OCI-M1 (cell line): ENCODE measurements at regions not wholly inside any gene's neighbourhood (a gene's known extent, or its start where the extent isn't known, plus 50 kb on each side); places are given as distances from the start of the nearest gene placed in this dataset.
"Not testable (repeated sequence)": the region's sequence is repeated elsewhere in the genome, so short reads cannot be mapped to it uniquely, and the experiment has no call there.

Experiments
- DNase-seq: peaks from one replicate; lab custom pipeline; 2025; lab: John Stamatoyannopoulos, UW

DNA sequence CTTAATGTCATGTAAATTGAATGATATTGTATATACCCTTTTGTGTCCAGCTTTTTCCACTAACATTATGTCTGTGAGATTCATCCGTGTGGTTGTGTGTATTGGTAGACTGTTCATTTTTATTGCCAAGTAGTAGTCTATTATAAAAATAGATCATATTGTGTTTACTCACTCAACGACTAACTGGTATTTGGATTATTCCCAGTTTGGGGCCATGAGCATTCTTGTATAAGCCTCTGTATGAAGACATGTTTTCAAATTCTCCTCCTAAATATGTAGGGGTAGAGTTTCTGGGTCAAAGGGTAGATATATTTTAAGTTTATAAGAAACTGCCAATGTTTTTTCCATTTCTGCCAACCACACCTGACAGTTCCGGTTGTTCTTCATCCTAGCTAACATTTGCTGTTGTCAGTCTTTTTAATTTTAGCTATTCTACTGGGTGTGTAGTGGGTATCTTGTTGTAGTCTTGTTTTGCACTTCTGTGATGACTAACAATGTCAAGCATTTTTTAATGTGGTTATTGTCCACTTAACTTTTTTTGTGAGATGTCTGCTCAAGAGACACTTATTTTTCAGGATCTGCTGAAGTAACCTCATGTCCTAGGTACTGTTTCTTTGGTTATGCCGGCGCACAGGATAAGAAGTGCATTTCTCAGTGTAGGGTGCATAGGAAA is 93.2 kb downstream of the DACT1 start:
- DNase-seq: no peak

DNA sequence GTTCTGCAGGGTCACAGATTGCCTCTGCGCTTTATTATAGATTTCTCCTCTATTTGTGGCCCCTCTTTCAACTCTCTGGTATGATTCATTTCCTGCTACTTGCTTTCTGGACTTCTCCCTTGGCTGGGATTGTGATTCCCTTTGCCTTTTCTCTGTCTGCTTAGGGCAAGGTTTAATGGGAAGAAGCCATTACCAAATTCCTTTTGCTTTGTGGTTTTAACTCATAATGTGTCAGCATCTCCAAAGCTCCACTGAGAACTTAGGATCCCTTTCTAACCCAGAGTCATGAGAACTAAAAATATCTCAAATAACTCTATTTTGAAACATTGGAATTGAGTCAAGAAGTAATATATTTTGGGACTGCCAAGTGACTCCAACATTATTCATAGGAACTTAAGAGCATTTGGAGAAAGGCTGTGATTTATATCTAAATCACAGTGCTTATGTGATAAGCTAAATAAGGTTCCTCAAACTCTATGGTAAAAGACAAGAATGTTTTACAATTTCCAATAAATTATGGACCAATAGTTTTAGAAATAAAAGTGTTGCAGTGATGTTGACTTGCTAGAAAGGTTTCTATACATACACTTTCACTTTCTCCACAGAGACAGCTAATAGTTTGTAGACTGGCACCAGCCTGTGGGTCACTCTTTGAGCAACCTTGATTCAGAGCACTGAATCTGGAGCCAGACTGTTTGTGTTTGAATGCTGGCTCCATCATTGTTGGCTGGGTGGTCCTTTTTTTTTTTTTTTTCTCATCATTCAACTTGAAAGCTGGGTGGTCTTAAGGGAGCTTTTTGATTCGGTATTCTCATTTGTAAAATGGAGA is 93.9 kb downstream of the DACT1 start:
- DNase-seq: no peak

DNA sequence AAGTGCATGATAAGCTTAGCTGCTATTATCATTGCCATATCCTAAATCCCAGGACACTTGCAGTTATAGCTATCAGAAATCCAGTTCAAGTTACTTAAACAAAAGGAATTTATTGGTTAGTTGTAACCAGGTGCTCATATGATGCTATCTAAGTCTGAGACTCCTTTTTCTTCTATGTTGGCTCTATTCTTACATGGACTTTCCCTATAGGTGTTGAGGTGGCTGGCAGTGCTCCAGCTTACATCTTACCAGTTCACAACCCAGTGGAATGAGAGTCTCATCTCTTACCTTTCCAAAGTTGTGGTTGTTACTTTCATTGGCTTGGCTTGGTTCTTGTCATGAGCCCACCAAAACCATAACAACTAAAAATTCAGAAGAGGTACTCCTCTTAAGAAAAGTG is 94.6 kb downstream of the DACT1 start:
- no peak for DNase-seq

DNA sequence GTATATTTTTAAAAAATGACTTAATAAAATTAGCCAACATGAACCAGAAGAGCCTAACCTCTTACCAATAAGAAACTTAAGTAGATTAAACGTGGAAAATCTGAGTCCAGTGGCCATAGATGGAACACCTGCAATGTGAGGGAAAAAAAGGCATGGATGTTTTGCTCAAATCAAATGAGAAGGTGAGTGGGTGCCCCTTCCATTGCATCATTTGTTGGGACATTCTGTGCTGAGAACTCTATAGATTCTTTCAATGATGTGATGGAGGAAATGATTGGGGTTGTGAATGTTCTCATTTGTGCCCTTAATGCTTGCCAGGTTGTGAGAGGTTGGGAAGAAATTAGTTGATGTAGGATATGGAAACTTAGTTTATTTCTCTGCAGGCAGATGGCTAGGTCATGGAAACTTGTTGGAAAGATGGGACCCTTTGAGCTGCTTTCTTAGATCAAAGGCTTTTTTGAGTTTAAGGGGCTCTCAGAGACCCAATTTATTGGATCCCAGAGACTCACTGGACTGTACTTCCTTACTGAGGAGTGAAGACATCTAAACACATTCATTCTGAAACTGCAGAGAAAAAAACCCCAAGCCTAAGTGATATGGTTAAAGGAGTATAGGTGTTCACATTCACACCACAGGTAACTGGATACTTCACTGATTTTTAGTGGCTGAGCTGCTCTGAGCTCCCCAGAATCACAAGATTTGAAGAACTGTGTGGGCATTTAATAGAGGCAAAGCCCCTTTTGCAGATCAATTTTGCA is 95.9 kb downstream of the DACT1 start:
- no peak for DNase-seq

DNA sequence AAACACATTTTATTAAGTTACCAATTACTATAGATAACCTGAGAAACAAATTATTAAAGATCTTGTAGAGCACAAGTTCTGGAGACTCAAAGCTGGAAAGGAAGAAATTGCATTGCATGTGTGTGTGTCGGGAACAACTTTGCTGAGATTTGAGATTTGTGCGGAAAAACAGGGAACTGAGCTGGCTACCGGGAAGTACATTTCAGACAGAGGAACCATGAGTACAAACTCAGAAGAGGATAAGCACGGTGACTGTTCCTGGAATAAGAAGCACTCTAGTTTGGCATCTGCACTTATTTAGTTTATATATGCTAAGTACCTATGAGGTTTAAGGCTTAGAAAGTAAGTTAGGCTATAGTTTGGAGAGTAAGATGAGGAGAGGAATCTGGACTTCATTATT is 97.8 kb downstream of the DACT1 start:
- no peak for DNase-seq

DNA sequence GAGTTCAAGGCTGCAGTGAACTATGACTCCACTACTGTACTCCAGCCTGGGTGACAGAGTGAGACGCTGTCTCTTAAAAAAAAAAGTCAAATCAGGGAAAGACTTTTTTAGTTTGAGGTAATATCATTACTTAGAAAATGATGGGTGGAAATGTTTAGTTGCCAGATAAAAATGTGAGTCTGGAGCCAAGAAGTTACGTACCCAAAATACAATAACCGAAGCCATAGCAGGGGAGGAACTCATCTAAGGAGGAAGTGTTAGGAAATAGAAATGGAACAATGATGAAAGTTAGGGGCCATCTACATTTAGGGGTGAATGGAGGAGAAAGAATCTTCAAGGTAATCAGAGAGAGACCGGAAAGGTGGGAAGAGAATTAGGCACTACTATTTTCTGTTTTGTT is 98.8 kb downstream of the DACT1 start:
- no peak for DNase-seq

DNA sequence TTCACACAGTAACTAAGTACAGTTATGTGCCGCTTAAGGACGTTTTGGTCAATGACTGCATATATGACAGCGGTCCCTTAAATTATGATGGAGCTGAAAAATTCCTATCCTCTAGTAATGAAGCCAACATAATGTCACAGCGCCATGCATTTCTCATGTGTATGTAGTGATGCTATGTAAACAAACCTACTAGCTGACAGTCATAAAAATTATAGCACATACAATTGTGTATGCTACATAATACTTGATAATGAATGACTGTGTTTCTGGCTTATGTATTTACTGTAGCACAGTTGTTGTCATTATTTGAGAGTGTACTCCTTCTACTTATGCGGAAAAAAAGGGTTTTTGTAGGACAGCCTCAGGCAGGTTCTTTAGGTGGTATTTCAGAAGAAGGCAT is 99.7 kb downstream of the DACT1 start:
- DNase-seq: no peak

DNA sequence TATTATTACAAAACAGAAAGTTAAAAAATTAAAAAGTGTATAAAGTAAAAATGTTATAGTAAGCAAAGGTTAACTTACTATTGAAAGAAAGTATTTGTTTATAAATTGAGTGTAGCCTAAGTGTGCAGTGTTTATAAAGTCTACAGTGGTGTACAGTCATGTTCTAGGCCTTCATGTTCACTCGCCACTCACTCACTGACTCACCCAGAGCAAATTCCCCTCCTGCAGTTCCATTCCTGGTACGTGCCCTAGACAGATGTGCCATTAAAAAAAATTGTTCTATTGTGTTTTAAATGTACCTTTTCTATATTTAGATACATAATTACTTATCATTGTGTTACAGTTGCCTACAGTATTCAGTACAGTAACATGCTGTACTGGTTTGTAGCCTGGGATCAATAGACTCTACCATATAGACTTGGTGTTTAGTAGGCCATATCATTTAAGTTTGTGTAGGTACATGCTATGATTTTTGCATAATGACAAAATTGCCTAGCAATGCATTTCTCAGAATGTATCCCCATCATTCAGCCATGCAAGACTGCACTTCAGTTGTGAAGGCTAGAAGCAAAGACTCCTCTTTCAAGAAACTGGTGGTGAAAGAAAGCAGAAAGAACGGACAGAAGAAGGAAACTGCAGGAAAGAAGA is 100.6 kb downstream of the DACT1 start:
- DNase-seq: no peak

DNA sequence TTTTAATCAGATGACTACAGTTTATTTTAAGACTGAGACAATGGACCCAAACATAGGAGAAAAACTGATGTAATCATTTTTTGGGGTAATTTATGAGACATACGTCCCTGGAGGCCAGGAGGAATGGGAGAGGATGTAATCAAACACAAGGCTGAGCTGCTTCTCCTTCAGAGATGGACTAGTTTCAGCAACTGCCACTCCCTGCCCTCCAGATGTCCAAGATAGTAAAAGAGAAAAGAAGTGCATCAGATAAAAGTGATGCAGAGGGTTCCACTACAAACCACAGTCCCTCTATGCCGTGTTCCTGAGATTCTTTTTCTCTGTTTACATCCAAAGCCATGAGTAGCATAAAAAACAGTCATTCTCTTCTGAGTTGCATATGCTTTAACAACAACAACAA is 101.1 kb downstream of the DACT1 start:
- DNase-seq: no peak

DNA sequence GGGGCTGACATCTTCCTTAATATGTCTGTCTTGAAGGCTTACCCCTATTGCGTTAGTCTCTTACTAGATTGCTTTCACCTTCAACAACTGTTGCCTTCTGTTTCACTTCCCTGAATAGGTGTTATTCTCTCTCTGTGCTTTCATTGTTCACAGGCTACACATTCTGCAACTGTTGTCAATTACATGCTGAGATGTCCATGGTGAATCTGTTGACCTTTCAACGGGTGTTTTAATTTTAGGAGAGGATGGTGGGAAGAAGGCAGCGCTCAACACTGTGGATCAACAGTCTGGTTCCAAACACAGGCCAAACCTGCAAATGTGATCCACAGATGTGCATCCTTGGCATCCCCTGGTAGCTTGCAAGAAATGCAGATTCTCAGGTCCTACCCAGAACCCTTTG is 101.9 kb downstream of the DACT1 start:
- no peak for DNase-seq

DNA sequence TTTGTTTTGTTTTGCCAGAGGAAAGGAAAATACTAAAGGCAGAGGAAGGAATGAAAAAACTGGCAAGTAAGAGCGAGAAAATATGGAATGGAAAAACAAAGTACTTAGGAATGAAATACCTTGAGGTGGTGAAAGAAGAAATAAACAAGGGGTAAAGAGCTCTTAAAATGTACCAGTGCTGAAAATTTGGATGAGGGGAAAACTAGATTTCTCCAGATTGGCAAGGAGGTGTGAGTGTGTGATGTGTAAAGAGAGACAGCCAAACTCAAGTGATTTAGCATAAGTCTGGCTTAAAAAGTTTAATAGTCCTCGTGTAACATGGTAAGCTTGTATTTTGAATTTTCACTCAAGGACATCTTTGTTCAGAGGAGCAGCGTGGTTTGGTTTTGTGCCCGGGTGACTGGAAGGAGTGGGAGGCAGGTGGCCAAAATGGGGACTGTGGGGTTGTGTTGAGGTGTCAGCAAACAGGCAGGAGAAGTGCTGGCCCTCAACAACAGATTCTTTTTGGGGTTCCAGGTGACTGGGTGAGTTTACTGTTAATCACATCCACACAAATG is 102.7 kb downstream of the DACT1 start:
- DNase-seq: no peak

DNA sequence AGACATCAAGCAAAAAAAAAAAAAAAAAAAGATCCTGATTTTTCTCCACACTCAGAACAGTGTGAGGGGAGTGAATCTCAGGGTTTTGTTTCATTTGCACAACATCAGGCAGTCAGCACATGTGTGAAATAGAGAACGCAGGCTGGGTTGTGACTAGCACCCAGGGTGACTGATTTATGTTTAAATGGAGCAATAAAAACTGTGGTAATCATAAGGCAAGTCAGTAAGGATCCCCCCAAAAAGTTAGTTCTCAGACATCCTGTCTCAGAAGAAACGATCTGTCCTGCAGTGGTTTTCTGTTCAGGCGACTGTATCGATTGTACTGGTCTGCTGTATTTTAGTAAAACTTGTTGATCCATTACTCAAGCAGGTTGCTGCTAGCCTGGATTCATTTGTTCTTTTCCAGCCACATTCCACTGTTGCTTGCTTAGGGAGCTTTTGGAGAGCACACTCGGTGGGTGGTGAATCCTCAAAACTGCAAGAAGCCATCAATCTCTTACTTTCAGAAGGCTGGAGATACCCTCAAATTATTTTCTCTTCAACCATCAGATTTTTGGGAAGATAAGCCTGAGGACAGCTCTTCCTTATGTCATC is 107.1 kb downstream of the DACT1 start:
- no peak for DNase-seq

DNA sequence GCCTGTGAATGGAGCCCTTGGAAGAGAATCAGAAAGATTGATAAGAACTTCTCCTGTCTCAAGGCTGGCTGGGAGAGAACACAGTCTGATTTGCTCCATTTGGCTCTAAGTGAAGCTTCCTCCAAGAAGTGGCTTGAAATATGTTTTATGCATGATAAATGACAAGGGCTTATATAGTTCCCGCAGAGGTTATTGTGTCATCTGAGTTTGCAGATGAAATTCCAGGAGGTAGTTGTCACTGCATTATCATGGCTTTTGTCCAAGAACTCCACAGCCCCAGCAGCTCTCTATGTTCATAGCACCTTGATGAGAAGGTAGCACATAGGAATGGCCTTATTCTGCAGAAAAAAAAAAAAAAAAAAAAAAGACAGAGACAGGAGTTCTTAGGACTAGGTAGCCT is 108.5 kb downstream of the DACT1 start:
- peak; percentile 30 for DNase-seq

DNA sequence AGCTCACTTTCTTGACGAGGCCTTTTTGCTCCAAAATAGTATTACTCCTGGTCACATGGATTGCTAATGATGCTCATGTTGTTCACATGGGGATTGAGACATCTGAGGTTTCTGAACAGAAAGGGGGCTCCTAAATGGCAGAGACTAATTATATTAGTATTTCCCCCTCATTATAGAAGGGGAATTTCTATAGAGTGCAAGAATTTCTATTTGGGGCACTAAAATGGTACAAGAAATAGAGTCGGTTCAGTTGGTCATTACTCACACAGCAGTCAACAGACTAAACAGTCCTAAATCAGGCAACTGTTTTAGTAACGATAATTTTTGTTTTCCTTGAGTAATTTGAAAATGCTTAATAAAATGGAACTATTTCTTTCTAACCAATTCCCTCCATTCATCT is 108.9 kb downstream of the DACT1 start:
- DNase-seq: peak; percentile 2

DNA sequence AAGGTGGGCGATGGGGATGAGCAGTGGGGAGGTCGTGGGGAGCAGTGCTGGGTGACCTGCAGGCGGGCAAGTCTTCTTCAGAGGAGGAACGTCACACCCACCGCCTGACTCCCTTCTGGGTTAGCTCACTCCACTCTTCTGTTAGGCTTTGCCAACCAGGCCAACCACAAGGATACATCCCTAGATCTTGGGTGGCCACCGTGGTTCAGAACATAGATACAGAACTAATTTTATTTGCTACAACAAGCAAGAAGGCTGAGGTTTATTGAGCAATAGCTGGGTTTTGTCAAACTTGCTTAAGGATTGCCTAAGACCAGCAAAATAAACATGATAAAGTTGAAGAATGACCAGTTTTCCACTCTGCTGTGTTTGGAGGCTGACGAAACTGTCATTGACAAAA is 109.4 kb downstream of the DACT1 start:
- DNase-seq: peak; percentile 64

DNA sequence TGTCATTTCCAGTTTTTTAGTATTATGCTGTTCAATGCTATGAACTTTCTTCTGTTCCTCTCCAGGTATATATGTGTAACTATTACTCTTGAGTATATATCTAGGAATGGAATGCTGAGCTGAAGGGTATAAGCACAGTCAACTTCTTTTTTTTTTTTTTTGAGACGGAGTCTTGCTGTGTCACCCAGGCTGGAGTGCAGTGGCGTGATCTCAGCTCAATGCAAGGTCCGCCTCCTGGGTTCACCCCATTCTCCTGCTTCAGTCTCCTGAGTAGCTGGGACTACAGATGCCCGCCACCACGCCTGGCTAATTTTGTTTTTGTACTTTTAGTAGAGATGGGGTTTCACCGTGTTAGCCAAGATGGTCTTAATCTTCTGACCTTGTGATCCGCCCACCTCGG is 110.5 kb downstream of the DACT1 start:
- not testable (repeated sequence) for DNase-seq

DNA sequence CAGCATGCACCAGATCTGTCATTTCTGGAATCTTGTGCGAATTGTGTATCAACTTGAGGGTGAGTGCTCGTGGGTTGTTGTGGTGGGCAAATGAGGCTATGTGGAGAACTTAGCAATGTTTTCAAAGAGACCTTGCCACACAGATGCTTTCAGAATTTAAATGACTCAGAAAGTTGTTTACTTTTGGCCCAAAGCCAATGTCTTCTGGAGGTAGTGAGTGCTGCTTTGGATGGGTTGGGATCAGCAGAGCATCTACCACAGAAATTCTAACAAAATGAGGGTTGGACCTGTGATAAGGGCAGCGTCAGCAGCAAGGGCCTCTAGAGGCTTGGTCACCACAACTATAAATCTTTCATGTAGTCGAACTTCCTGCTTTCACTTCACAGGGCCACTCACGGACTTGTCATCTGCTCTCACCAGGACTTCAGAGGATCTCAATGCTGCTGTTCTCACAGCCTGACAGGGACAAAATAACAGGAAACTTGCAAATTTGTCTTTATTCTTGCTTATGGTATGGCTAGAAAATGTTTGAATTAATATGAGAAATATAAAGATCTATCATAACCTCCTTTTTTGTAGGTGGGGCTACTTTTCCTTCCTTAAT is 111.4 kb downstream of the DACT1 start:
- peak; percentile 94 for DNase-seq

DNA sequence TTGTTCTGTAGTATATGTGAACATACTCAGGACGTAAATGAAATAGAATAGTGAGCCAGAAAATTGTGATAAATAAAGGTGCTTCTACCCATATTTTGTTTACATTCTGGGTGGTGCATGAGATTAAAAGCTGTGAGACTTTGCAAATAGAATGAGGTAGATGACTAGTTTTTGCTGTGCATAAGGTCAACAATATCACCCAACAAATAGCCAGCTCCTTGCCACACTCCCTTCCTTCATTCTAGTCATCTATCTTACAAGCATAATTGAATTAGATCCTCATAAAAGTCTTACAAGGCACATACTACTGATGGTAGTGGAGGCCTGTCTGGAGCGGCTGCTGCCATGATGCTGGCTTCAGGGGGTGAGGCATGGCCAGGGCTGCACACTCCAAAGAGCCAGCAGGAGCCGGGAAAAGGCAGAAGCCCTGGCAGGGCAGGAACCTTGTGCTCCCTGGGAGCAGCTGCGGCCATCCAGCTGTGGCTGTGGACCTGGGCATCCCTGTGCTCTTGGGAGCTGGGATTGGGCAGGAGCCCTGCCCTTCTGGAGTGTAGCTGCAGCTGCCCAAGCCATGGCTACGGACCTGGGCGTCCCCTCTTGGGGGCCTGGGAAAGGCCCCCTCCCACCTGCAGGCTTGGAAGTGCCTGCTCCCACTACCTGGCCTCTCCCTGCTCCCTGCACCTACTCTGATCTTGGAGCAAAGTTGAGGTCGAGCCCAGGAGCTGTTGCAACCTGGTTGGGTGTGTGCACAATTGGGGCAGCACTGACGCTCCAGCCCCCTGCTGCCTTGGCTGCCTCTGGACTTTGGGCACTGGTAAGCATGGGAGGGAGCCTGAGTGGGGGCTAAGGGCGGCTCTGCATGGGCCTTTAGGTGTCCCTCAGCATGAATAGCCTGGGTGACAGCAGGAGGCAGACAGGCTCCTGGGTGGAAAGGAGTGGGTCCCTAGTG is 112.8 kb downstream of the DACT1 start:
- DNase-seq: no peak

DNA sequence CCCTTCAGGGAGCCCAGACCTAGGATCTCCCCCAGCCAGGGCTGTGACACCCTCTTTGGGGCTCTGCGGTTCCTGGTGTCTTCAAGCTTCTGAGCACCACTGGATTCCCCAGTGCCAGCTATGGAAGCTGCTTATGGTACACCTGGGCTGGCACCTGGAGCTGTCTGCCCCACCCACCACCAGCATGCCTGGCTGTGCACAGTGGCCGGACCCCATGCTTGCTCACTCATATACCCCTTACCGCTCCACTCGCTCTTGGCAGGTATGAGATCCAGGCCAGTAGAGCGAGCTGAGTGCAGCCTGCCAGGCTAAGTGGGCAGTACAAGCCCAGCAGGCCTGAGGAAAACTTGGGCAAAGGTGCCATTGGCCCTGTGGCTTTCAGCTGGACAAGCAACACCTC is 114.0 kb downstream of the DACT1 start:
- no peak for DNase-seq

DNA sequence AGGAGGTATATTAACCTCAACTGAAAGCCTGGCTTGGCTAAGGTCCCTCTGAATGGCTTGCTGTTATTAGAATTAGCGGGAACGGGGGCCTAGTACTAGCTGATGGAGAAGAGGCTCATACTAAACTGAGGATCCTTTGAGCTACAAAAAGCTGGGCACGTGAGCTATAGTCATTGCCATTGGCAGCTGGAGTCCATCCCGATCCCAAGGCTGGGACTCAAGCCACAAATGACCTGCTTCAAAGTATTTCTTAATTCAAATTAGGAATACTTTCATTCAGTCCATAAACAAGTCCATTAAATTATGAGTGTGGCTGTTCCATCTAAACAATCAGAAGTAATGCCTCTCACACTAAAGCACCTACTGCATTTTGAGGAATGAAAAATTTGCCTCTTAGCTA is 114.5 kb downstream of the DACT1 start:
- no peak for DNase-seq
